ENCODE measurements at regions not wholly inside any gene's neighbourhood (a gene's known extent, or its start where the extent isn't known, plus 50 kb on each side); places are given as distances from the start of the nearest gene placed in this dataset.

GRCh38 chr14:43316427-43316826, 1190.7 kb downstream of the FSCB start:
- TF ChIP-seq CTCF (IDR thresholded peaks at IDR 0.05): no peak
- H3K27me3 Mint-ChIP-seq (ENCODE audit: insufficient read depth): no peaks in the 10 kb centered on the region
- H3K27ac Mint-ChIP-seq: no peak overlapping the region
- H3K4me1 Mint-ChIP-seq (ENCODE audit: low read depth): no peaks in the 10 kb centered on the region
- H3K9me3 Mint-ChIP-seq: peaks cover 23% of the 10 kb centered on the region
- no peak for DNase-seq
- H3K4me3 Mint-ChIP-seq: no peak overlapping the region
- no peaks in the 10 kb centered on the region for H3K36me3 Mint-ChIP-seq (ENCODE audit: low read depth)

- TF ChIP-seq CTCF (IDR thresholded peaks at IDR 0.05): no peak
- Mint-ChIP-seq H3K36me3 (ENCODE audit: low read depth) (no peaks in the 10 kb centered on the region), H3K27me3 (ENCODE audit: insufficient read depth) (no peaks in the 10 kb centered on the region), H3K27ac (no peak overlapping the region), H3K4me3 (no peak overlapping the region), H3K4me1 (ENCODE audit: low read depth) (no peaks in the 10 kb centered on the region), H3K9me3 (peaks cover 26% of the 10 kb centered on the region)
- no peak for DNase-seq
Measured at GRCh38 chr14:43313719-43314118, 1193.4 kb downstream of the FSCB start.

GRCh38 chr14:43308421-43309110, 1198.5 kb downstream of the FSCB start:
- no peak for TF ChIP-seq CTCF (IDR thresholded peaks at IDR 0.05)
- H3K4me1 Mint-ChIP-seq (ENCODE audit: low read depth): no peaks in the 10 kb centered on the region
- H3K4me3 Mint-ChIP-seq: no peak overlapping the region
- DNase-seq: no peak
- H3K27me3 Mint-ChIP-seq (ENCODE audit: insufficient read depth): no peaks in the 10 kb centered on the region
- peaks cover 27% of the 10 kb centered on the region for H3K9me3 Mint-ChIP-seq
- H3K27ac Mint-ChIP-seq: no peak overlapping the region
- no peaks in the 10 kb centered on the region for H3K36me3 Mint-ChIP-seq (ENCODE audit: low read depth)

GRCh38 chr14:43307836-43308235, 1199.2 kb downstream of the FSCB start:
- H3K4me1 Mint-ChIP-seq (ENCODE audit: low read depth): no peaks in the 10 kb centered on the region
- no peaks in the 10 kb centered on the region for H3K36me3 Mint-ChIP-seq (ENCODE audit: low read depth)
- H3K4me3 Mint-ChIP-seq: no peak overlapping the region
- DNase-seq: no peak
- no peak overlapping the region for H3K27ac Mint-ChIP-seq
- peaks cover 22% of the 10 kb centered on the region for H3K9me3 Mint-ChIP-seq
- TF ChIP-seq CTCF (IDR thresholded peaks at IDR 0.05): no peak
- H3K27me3 Mint-ChIP-seq (ENCODE audit: insufficient read depth): no peaks in the 10 kb centered on the region

GRCh38 chr14:43306053-43306452, 1201.0 kb downstream of the FSCB start:
- Mint-ChIP-seq H3K4me1 (ENCODE audit: low read depth) (no peaks in the 10 kb centered on the region), H3K4me3 (no peak overlapping the region), H3K9me3 (peaks cover 18% of the 10 kb centered on the region; the same call in 1 of the 2 replicates), H3K36me3 (ENCODE audit: low read depth) (no peaks in the 10 kb centered on the region), H3K27ac (no peak overlapping the region), H3K27me3 (ENCODE audit: insufficient read depth) (no peaks in the 10 kb centered on the region)
- no peak for TF ChIP-seq CTCF (IDR thresholded peaks at IDR 0.05)
- DNase-seq: no peak

All from HFFc6 (cell line).